ENCODE measurements at regions not wholly inside any gene's neighbourhood (a gene's known extent, or its start where the extent isn't known, plus 50 kb on each side); places are given as distances from the start of the nearest gene placed in this dataset.

DNA sequence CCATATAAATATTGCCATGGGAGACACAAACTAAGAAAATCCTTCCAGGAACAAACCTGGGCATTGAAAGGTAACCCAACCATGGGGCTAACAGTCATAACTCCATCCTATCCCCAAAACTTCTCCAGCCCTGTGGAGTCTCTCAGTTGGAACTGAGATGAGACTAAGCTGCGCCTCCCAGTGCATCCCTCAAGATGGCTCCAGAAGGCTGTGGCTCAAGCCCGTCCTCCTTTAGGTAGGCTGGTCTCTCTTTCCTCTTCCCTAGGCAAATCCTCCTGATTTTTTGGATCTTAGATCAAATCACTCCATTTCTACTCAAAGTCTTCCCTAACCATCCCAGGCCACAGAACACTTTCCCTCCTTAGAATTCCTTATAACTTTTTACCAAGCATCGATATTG, 364.3 kb upstream of the CCDC196 start:
- TF ChIP-seq, protein P1, sequence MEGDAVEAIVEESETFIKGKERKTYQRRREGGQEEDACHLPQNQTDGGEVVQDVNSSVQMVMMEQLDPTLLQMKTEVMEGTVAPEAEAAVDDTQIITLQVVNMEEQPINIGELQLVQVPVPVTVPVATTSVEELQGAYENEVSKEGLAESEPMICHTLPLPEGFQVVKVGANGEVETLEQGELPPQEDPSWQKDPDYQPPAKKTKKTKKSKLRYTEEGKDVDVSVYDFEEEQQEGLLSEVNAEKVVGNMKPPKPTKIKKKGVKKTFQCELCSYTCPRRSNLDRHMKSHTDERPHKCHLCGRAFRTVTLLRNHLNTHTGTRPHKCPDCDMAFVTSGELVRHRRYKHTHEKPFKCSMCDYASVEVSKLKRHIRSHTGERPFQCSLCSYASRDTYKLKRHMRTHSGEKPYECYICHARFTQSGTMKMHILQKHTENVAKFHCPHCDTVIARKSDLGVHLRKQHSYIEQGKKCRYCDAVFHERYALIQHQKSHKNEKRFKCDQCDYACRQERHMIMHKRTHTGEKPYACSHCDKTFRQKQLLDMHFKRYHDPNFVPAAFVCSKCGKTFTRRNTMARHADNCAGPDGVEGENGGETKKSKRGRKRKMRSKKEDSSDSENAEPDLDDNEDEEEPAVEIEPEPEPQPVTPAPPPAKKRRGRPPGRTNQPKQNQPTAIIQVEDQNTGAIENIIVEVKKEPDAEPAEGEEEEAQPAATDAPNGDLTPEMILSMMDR (IDR thresholded peaks at IDR 0.05; ENCODE audit: borderline replicate concordance, extremely low read depth, low read length, poor library complexity, severe bottlenecking): peak; percentile 15
- TF ChIP-seq EZH2 (IDR thresholded peaks at IDR 0.05; ENCODE audit: borderline replicate concordance, low read depth, low read length, severe bottlenecking): no peak
